ENCODE measurements at regions not wholly inside any gene's neighbourhood (a gene's known extent, or its start where the extent isn't known, plus 50 kb on each side); places are given as distances from the start of the nearest gene placed in this dataset.

DNA sequence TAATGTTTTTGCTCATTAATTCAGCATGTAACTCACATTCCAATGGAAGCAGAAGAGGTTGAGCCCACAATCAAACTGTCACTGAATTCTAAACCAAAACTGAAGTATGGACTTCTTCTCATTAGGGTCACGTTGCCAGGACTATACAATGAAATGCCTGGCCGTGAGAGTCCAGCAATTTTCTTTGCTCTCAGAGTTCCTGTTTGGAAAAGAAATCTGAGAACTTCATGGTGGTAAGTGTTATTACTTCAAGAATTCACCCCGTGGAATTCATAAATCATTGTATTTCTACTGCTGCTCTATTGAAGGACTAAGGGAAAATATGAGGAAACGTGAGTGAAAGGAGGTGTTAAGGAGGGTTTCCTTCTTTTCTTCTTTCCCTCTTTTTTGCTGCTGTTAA lies 441.8 kb upstream of the AKR1E2 start:
- TF ChIP-seq POLR2A (IDR thresholded peaks at IDR 0.05; ENCODE audit: low read depth, low read length) (no peak), POLR2AphosphoS5 (IDR thresholded peaks at IDR 0.05; ENCODE audit: low read depth, low read length) (no peak)

Measured in GM12892 (cell line).